ENCODE measurements at regions not wholly inside any gene's neighbourhood (a gene's known extent, or its start where the extent isn't known, plus 50 kb on each side); places are given as distances from the start of the nearest gene placed in this dataset.
"Not testable (repeated sequence)": the region's sequence is repeated elsewhere in the genome, so short reads cannot be mapped to it uniquely, and the experiment has no call there.

GRCh38 chr16:10265770-10266615 lies 83.8 kb upstream of the GRIN2A start:
- 72 to 75% methylated on average over 11 of the region's 11 CpGs for WGBS, 2 donors

GRCh38 chr16:10266809-10267208 lies 84.6 kb upstream of the GRIN2A start:
- Histone ChIP-seq H3K4me1 (no peaks in the 10 kb centered on the region), H3K4me3 (no peak overlapping the region), H3K36me3 (no peaks in the 10 kb centered on the region), H3K27me3 (no peaks in the 10 kb centered on the region), H3K27ac (no peak overlapping the region), H3K9me3 (peaks cover 0 to 3% (median 0%) of the 10 kb centered on the region in 4 donors)
- DNase-seq (ENCODE audit: low spot score in 2 of 2), result no peak
- TF ChIP-seq CTCF (IDR thresholded peaks at IDR 0.05) (no peak), EP300 (IDR thresholded peaks at IDR 0.05) (no peak), POLR2A (IDR thresholded peaks at IDR 0.05) (no peak)
- WGBS, 2 donors, result 83 to 86% methylated on average over 5 of the region's 5 CpGs

More at GRCh38 chr16:10265770-10266615, 83.8 kb upstream of the GRIN2A start:
- Histone ChIP-seq H3K9me3 (no peaks in the 10 kb centered on the region), H3K4me1 (no peaks in the 10 kb centered on the region), H3K4me3 (no peak overlapping the region), H3K27ac (no peak overlapping the region), H3K36me3 (no peaks in the 10 kb centered on the region), H3K27me3 (no peaks in the 10 kb centered on the region)
- TF ChIP-seq CTCF (IDR thresholded peaks at IDR 0.05) (no peak), EP300 (IDR thresholded peaks at IDR 0.05) (no peak), POLR2A (IDR thresholded peaks at IDR 0.05) (no peak)
- DNase-seq (ENCODE audit: low spot score in 2 of 2), result no peak

GRCh38 chr16:10269632-10270031 lies 87.4 kb upstream of the GRIN2A start:
- H3K4me3 ChIP-seq, result no peak overlapping the region
- no peaks in the 10 kb centered on the region for H3K36me3 ChIP-seq
- H3K27ac ChIP-seq, result no peak overlapping the region
- H3K9me3 ChIP-seq, result peaks cover 0 to 9% (median 0%) of the 10 kb centered on the region in 4 donors
- H3K4me1 ChIP-seq, result no peaks in the 10 kb centered on the region
- WGBS, 2 donors, result 82 to 85% methylated on average over 1 of the region's 1 CpG
- TF ChIP-seq POLR2A (IDR thresholded peaks at IDR 0.05), result no peak
- no peak for TF ChIP-seq EP300 (IDR thresholded peaks at IDR 0.05)
- TF ChIP-seq CTCF (IDR thresholded peaks at IDR 0.05), result no peak
- H3K27me3 ChIP-seq, result no peaks in the 10 kb centered on the region
- DNase-seq (ENCODE audit: low spot score in 2 of 2), result no peak

DNA sequence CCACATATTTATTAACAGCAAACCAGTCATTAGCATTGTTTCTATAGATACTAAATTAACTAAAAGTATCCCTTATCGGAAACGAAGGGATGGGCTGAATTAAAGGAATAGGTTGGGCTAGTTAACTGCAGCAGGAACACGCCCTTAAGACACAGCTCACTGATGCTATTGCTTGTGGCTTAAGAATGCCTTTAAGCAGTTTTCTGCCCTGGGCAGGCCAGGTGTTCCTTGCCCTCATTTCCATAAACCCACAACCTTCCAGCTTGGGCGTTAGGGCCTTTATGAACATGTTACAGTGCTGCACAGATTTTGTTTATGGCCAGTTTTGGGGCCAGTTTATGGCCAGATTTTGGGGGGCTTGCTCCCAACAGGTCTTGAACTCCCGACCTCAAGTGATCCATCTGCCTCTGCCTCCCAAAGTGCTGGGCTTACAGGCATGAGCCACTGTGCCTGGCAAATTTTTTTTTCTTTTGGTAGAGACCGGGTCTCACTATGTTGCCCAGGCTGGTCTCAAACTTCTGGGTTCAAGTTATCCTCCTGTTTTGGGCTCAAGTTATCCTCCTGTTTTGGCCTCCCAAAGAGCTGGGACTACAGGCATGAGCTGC lies 90.1 kb upstream of the GRIN2A start:
- DNase-seq (ENCODE audit: low spot score in 2 of 2); H3K4me1 ChIP-seq; H3K36me3 ChIP-seq; H3K4me3 ChIP-seq; H3K27me3 ChIP-seq; H3K27ac ChIP-seq: not testable (repeated sequence)
- H3K9me3 ChIP-seq, result peaks cover 0 to 18% (median 0%) of the 10 kb centered on the region in 4 donors
- WGBS, 2 donors, result 76 to 83% methylated on average over 6 of the region's 6 CpGs

- H3K9me3 ChIP-seq, result peaks cover 0 to 32% (median 0%) of the 10 kb centered on the region in 4 donors
- H3K4me3 ChIP-seq; H3K36me3 ChIP-seq; H3K27me3 ChIP-seq; H3K27ac ChIP-seq; DNase-seq (ENCODE audit: low spot score in 2 of 2); H3K4me1 ChIP-seq: not testable (repeated sequence)
- 89 to 91% methylated on average over 13 of the region's 13 CpGs for WGBS, 2 donors
These were observed 93.2 kb upstream of the GRIN2A start for GRCh38 chr16:10275214-10275996.

DNA sequence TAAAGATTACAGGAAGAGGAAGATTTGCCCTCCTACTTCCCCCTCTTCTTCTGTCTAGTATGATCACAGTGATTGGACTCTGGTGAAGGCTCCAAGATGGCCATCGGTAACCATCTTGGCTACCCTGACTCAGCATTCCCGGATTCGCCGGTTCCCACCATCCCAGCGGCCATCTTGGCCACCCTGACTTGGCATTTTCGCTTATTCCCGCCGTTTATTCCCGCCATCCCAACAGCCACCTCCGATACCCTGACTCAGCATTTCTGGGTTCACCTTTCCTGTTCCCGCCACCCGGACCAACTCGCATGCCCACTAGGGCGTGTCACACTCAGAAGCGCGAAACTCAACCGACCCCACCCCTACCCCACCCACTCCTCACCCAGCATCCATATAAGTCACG lies 95.4 kb upstream of the GRIN2A start:
- WGBS, 2 donors, result 84 to 85% methylated on average over 18 of the region's 18 CpGs
- no peak overlapping the region for H3K4me3 ChIP-seq
- DNase-seq (ENCODE audit: low spot score in 2 of 2), result no peak
- peaks cover 0 to 23% (median 0%) of the 10 kb centered on the region in 4 donors for H3K9me3 ChIP-seq
- no peak overlapping the region for H3K27ac ChIP-seq
- H3K36me3 ChIP-seq, result no peaks in the 10 kb centered on the region
- no peak for TF ChIP-seq POLR2A (IDR thresholded peaks at IDR 0.05)
- TF ChIP-seq EP300 (IDR thresholded peaks at IDR 0.05), result no peak
- TF ChIP-seq CTCF (IDR thresholded peaks at IDR 0.05), result no peak
- H3K27me3 ChIP-seq, result no peaks in the 10 kb centered on the region
- no peaks in the 10 kb centered on the region for H3K4me1 ChIP-seq

Measured in tibial nerve (tissue), 4 donors.